Activated T-cell treated with anti-CD3 and anti-CD28 coated beads for 4 hours (primary cell): ENCODE measurements at regions not wholly inside any gene's neighbourhood (a gene's known extent, or its start where the extent isn't known, plus 50 kb on each side); places are given as distances from the start of the nearest gene placed in this dataset.
"Not testable (repeated sequence)": the region's sequence is repeated elsewhere in the genome, so short reads cannot be mapped to it uniquely, and the experiment has no call there.

Source experiments
- DNase-seq: peaks from one replicate; pipeline ENCODE4 v3.0.0-alpha.2; 2020

GRCh38 chr11:38543311-38543710 lies 1945.3 kb upstream of the RAG2 start:
- DNase-seq = no peak

DNA sequence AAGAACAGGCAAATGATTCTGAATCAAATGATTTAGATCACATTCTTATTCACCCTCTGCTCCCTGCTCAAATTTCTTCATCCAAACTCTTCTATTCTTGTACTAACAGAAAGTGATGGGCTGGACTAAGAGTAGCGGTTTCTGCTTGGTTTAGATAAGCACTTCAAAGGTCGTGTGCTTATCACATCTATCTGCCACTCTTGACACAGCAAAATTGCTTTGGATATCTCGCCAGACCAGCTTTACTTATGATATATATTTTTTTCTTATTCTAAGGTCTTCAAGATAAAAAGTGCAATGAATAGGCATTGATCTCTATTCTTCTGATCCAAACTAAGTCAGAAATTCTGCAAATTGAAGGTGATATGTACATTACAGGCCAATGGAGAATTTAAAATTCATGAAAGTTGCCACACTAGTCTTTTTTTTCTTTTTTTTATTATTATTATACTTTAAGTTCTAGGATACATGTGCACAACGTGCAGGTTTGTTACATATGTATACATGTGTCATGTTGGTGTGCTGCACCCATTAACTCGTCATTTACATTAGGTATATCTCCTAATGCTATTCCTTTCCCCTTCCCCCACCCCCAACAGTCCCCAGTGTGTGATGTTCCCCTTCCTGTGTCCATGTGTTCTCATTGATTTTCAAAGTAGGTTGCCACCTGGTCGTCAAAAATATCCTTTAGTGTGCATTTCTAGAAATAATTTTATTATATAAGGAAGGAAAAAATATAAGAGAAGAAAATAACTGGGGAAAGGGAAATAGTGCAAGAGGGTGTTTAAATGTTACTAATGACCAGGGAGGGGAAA lies 1941.0 kb upstream of the RAG2 start:
- no peak for DNase-seq

DNA sequence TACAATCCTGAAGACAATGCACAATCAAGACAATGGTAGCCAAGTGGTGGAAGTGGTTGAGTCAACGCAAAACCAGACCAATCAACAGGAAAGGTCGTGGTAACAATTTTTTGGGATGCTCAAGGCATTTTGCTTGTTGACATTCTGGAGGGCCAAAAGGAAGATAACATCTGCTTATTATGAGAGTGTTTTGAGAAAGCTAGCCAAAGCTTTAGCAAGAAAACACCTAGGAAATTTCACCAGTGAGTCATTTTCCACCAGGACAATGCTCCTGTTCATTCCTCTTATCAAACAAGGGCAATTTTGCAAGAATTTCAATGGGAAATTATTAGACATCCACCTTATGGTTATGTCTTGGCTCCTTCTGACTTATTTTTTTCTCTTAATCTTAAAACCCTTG lies 1932.2 kb upstream of the RAG2 start:
- no peak for DNase-seq

GRCh38 chr11:38524945-38525344 lies 1926.9 kb upstream of the RAG2 start:
- DNase-seq = no peak

GRCh38 chr11:38517991-38518390 lies 1920.0 kb upstream of the RAG2 start:
- no peak for DNase-seq

DNA sequence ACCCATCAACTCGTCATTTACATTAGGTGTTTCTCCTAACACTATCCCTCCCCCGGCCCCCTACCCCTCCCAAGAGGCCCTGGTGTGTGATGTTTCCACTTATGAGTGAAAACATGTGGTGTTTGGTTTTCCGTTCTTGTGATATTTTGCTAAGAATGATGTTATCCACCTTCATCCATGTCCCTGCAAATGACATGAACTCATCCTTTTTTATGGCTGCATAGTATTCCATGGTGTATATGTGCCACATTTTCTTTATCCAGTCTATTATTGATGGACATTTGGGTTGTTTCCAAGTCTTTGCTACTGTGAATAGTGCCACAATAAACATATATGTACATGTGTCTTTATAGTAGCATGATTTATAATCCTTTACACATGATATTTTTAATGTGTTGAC lies 1914.8 kb upstream of the RAG2 start:
- not testable (repeated sequence) for DNase-seq

GRCh38 chr11:38510041-38510440 lies 1912.0 kb upstream of the RAG2 start:
- DNase-seq = no peak

GRCh38 chr11:38503876-38504275 lies 1905.8 kb upstream of the RAG2 start:
- no peak for DNase-seq

GRCh38 chr11:38498721-38499120 lies 1900.7 kb upstream of the RAG2 start:
- no peak for DNase-seq

GRCh38 chr11:38491986-38492385 lies 1894.0 kb upstream of the RAG2 start:
- no peak for DNase-seq

- no peak for DNase-seq
Measured at GRCh38 chr11:38481391-38481790, 1883.4 kb upstream of the RAG2 start.

DNA sequence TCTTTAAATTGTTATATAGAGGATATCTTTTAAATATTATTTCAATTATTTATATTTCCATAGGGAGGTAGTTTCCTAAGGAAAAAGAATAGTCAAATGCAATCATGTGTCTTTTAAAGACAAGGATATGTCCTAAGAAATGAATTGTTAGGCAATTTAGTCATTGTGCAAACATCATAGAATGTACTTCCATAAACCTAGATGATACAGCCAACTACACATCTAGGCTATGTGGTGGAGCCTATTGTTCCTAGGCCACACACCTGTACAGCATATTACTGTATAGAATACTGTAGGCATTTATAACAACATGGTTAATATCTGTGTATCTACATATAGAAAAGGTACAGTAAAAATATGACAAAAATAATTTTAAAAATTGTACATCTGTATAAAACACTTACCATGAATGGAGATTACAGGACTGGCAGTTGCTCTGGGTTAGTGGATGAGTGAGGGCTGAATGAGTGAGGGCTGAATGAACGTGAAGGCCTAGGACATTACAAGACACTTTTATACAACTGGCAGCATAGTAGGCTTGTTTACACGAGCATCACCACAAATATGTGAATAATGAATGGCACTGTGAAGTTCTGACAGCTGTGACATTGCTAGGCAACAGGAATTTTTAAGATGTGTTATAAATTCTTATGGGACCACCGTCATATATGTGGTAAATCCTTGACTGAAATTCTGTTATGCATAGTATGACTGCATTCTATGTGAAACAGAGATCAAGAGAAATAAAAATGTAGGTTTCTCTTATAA lies 1879.0 kb upstream of the RAG2 start:
- no peak for DNase-seq

DNA sequence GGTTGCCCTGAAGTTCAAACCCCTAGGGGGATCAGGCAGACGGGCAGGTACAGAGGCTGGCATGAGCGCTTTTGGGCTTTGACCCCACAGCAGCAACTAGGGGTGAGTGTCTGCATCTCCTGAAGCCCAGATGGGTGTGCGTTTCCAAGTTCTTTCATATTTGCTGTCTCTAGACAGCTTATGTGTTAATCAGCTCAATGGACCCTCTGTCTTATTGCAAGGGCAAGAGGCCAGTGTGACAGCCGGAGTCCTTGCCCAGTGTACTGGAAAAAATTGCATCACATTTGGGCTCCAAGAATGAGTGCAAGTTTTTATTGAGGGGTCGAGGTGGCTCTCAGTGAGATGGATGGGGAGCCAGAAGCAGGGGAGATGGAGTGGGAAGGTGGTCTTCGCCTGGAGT lies 1863.7 kb upstream of the RAG2 start:
- no peak for DNase-seq

DNA sequence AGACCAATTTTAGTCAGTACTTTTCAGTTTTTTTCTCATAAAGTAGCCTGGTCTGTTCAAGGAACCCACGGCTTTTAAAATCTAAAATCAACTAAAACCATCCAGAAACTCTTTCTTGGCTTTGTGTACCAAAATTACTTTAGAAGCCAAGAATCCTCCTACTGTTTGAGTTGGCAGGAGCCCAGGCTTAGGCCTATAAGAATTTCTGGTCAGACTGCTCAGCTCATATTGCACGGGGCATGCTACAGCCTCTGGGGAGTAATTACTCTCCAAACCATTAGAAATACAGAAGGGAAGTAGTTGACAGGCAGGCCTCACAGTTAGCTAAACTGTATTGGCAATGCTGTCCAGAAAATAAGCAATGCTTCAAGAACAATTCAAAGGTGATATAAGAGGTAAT lies 1862.9 kb upstream of the RAG2 start:
- DNase-seq = no peak

GRCh38 chr11:38460429-38460828 lies 1862.4 kb upstream of the RAG2 start:
- no peak for DNase-seq

GRCh38 chr11:38456371-38456770 lies 1858.3 kb upstream of the RAG2 start:
- no peak for DNase-seq

- DNase-seq = no peak
Measured at GRCh38 chr11:38448284-38448683, 1850.2 kb upstream of the RAG2 start.

DNA sequence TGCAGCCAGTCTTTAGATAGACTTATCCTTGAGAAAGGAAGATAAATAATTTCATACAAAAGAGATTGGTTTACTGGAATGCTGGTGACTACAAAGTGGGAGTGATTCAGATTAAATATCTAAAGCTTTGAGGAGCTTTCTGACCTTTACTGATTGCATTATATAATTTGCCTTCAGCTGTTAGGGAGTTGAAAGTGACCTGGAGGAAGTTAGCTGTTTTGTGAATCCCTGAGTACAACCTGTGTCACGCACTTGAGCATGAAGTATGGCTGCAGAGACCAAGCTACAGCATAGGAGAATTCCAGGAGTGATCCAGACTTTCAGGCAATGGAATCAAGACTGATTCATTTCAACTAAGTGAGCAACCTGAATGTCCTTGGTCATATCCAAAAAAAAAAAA lies 1848.3 kb upstream of the RAG2 start:
- DNase-seq = no peak

- no peak for DNase-seq
Measured at GRCh38 chr11:38438091-38438490, 1840.1 kb upstream of the RAG2 start.

GRCh38 chr11:38425578-38425977 lies 1827.5 kb upstream of the RAG2 start:
- no peak for DNase-seq

DNA sequence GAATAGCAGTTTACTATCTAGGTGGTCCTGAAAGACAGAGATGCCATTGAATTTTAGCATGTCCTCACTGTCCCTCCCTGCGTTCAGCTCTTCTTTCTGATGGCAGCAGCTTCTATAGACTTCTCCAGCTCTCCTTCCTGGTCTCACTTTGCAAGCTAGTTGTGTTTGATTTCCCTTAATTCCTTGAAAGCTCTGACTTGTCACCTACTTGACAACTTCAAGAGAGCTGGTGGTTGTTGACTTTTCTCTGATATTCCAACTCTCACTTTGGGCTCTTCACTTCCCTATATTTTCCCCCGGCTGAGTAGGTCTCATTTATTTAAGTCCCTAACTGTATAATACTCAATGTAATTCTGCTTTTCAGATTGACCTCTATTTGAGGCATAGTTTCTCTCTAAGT lies 1825.0 kb upstream of the RAG2 start:
- no peak for DNase-seq

- no peak for DNase-seq
Measured at GRCh38 chr11:38416141-38416540, 1818.1 kb upstream of the RAG2 start.

DNA sequence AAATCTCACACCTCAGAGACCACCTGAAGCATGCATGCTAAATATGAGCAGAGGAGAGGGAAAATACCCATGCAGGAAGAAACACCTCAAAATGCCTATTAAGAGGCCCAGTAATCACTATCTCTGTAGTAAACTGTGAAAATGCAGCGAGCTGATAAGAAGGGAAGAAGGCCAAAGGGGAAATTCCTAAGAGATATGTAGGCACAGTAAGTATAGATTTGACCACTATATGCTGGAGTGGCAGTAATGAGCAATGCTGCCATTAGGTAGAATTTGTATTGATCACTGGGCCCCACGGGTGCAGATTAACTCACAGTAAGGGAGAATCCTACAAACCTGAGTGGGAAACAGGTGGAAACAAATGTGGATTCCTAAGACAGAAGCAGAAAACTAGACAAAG lies 1813.1 kb upstream of the RAG2 start:
- DNase-seq = no peak

- DNase-seq = no peak
Measured at GRCh38 chr11:38402063-38402462, 1804.0 kb upstream of the RAG2 start.

DNA sequence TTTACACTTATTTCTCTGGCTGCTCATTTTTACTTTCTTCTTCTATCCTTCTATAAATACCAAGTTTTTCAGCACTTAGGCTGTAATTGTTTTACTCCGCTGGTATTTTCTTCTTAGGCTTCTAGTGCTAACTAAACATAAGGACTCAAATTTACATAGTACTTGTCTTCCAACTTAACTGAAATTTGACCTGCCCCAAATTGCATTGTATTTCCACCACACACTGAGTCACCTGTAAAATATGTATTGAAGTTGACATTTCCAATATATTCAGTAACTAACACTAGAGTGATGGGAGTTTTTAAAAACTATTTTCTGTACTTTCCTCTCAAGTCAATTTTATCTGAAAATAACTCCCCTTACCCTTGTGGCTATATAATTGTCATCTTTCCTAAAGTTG lies 1794.1 kb upstream of the RAG2 start:
- no peak for DNase-seq
